HG02973 (cell line): ENCODE measurements at regions not wholly inside any gene's neighbourhood (a gene's known extent, or its start where the extent isn't known, plus 50 kb on each side); places are given as distances from the start of the nearest gene placed in this dataset.
"Not testable (repeated sequence)": the region's sequence is repeated elsewhere in the genome, so short reads cannot be mapped to it uniquely, and the experiment has no call there.

Experiments
- ATAC-seq: cut with Tn5 transposase; IDR thresholded peaks from one replicate; pipeline ENCODE4 v1.9.1; 2021; ENCODE audit warnings: moderate library complexity; ENCODE audit not compliant: unreplicated experiment

GRCh38 chr13:54261856-54262255 lies 1233.2 kb downstream of the OLFM4 start:
- no peak for ATAC-seq

- no peak for ATAC-seq
Measured at GRCh38 chr13:54263868-54264267, 1235.3 kb downstream of the OLFM4 start.

DNA sequence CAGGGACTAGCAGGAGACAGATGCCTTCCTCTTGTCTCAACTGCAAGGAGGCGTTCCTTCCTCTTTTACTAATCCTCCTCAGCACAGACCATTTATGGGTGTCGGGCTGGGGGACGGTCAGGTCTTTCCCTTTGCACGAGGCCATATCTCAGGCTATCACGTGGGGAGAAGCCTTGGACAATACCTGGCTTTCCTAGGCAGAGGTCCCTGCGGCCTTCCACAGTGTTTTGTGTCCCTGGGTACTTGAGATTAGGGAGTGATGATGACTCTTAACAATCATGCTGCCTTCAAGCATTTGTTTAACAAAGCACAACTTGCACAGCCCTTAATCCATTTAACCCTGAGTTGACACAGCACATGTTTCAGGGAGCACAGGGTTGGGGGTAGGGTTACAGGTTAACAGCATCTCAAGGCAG lies 1238.6 kb downstream of the OLFM4 start:
- not testable (repeated sequence) for ATAC-seq

GRCh38 chr13:54268013-54268695 lies 1239.5 kb downstream of the OLFM4 start:
- ATAC-seq: not testable (repeated sequence)

DNA sequence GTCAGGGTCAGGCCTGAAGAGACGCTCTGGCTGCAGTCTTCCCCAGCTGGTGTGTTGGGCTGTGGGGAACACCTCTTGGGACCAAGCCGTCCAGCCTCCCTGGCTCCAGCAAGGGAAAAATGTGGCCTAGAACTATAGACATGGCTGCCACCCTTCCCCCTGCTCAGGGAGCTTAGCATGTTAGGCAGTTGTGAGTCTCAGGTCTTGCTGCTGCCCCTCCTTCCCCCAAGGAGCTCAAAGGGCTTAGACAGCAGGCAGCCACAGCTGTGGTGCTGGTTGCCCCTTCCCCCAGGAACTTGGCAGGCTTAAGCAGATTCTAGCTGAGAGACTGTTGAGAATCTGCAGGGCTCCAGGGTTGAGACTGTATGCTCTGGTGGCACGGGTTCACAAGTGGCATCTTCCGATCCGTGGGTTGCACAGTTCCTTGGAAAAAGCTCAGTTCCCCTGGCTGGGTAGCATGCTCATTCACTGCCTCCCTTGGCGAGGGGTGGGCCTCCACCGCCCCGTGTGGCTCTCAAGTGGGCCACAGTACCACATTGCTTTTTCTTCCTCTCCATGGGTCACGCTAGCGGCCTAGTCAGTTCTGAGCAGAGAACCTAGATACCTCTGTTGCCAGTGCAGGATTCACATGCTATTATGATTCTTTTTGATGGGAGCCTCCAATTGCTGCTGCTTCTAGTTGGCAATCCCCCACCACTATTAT lies 1258.6 kb downstream of the OLFM4 start:
- ATAC-seq: no peak

- no peak for ATAC-seq
Measured at GRCh38 chr13:54301085-54301484, 1272.5 kb downstream of the OLFM4 start.

DNA sequence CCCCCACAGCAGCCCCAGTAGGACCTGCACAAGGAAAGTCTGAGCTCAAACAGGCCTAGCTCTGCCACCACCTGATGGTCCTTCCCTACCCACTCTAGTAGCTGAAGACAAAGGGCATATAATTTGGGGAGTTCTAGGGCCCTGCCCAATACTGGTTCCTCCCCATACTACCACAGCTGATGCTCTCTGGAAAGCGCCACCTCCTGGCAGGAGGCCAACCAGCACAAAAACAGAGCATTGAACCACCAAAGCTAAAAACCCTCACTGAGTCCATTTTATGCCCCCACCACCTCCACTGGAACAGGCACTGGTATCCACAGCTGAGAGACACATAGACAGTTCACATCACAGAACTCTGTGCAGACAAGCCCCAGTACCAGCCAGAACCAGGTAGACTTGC lies 1276.8 kb downstream of the OLFM4 start:
- no peak for ATAC-seq

GRCh38 chr13:54312885-54313284 lies 1284.3 kb downstream of the OLFM4 start:
- ATAC-seq: no peak

DNA sequence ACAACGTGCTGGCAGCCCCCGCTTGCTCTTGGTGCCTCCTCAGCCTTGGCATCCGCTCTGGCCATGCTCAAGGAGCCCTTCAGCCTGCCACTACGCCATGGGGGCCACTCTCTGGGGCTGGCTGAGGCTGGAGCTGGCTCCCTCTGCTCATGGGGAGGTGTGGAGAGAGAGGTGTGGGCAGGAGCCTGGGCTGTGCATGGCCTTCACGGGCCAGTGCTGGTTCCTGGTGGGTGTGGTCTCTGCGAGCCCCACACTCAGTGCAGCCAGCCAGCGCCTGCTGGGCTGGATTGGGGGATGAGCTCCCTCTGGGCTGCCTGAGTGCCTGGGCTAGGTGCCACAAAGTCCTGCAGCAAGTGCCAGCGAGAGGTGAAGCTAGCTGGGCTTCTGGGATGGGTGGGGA lies 1289.1 kb downstream of the OLFM4 start:
- no peak for ATAC-seq

- ATAC-seq: no peak
Measured at GRCh38 chr13:54337540-54337939, 1308.9 kb downstream of the OLFM4 start.

DNA sequence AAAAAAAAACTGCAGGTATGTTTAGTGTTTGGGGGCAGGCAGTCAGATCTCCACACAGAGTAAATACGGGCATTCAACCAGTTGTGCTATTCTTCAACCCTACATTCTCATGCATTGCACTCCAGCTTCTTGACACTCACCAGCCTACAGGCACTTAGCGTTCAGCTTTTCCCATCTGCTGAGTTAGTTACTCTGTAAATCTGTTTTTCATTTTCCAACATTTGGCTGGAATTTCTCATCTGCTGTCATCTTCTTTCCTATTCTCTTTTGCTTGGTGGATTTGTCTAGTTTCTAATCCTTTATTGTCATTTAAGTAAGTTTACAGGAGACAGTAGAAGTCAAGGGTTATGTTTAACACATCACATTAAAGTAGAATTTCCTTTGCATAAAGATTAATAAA lies 1318.9 kb downstream of the OLFM4 start:
- no peak for ATAC-seq

DNA sequence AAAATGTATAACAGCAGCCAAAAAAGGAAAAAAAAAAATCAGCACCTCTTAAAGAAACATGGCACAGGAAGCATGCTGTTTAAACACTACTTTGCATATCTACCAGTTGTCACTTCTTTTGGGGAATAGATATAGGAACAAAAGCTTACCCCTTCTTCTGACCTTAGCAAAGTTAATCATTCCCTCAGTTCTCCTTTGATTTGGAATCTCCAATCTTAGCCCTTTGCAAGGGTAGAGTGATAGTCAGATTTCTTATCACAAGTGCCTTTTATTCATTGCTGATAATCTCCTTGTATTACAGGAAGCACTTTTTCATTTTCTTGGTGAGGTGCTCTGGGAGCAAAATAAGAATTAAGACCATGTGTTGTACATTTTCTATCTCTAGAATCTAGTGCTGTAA lies 1327.6 kb downstream of the OLFM4 start:
- no peak for ATAC-seq

DNA sequence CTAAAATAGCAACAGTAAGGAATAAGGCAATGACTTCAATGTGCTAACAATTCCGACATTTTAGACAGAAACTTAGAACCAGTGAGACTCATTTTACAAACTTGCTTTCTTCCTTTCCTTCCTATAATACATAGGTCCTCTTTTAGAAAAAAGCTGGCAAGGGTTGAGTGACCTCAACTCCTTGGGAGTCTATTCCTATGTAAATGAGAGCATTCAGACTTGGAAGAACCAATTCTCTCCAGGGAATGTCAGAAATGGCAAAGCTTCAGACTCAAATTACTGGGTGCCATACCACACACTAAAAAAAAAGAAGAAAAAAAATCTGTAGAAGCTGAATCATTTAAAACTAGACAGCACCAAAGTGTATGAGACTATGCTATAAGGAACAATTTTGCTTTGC lies 1328.2 kb downstream of the OLFM4 start:
- no peak for ATAC-seq

DNA sequence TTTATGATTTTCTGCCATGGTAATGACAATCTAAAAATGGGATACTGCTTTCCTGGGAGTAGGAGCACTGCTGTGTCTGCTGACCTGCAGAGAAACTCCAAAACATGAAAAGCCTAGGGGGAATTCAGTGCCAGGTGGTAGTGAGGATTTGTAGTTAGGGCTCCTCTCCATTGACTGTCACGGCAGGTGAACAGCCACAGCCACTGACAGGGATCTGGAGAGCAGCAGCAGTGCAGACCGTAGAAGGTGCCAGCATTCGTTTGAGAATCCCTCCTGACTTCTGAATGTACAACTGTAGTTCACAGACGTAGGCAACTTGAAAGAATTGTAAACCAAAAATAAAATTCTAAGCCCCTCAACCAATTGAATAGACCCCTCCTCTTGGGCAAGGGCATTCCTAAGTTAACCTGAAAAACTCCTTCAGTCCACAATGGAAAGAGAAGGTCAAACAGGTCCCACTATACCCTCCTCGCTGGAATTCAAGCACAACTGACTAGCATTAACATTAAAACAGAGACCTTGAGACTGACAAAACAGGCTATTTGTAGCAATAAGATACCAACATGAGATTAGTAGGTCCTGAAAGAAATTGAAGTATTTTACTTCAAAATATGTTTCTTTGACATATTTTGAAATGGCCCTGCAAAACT lies 1328.8 kb downstream of the OLFM4 start:
- ATAC-seq: no peak

DNA sequence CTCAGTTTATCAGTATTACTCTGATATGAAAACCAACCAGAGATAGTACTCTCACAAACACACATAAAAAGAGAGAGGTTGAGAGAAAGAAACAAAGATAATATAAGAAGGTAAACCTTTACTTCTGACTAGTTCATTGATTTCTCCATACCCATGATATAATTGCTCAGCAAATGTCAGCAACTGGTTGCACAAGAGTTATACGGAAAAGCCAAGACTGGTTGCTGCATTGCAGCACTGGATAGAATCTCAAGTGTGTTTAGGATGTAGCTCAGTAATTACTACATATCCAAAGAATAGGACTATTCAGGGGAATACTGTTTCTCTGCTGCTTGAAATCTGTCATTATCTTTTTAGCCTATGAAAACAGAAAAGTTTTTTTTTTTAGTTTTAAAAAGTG lies 1332.8 kb downstream of the OLFM4 start:
- ATAC-seq: no peak

- no peak for ATAC-seq
Measured at GRCh38 chr13:54366728-54367127, 1338.1 kb downstream of the OLFM4 start.

DNA sequence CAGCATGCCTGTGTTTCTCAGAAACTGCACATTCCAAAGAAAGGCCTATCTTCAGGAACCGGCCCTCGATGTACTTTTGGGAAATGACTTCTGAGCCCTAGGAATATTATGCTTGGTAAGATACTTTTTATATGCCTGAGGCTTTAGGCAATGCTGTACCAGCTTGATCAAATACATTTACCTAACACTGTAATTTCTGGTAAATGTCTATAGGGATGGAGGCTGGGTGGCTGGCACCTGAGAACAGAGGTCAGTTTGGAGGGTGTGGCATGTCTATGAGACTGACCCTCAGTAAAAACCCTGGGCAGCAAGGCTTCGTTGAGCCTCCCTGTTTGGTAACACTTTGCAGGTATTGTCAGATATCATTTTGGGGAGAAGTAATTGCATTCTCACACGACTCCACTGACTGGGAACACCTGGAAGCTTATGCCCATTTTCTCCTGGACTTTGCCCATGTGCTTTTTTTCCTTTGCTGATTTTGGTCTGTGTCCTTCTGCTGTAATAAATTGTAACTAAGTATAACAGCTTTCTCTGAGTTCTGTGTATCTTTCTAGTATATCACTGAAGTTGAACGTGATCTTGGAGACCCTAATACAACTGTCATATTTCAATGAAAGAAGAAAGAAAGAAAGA lies 1339.1 kb downstream of the OLFM4 start:
- no peak for ATAC-seq

DNA sequence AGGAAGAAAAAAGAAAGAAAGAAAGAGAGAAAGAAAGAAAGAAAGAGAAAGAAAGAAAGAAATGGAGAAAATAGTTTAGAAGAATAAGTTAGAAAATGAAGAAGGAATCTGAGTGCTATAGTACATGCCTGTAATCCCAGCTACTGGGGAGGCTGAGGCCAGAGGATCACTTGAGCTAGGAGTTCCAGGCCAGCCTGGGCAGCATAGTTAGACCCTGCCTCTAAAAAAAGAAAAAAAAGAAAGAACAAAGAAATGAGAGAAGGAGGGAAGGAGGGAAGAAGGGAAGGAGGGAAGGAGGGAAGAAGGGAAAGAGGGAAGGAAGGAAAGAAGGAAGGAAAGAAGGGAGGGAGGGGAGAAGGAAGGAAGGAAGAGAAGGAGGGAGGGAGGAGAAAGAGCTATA lies 1339.8 kb downstream of the OLFM4 start:
- no peak for ATAC-seq

GRCh38 chr13:54373211-54373610 lies 1344.6 kb downstream of the OLFM4 start:
- no peak for ATAC-seq

DNA sequence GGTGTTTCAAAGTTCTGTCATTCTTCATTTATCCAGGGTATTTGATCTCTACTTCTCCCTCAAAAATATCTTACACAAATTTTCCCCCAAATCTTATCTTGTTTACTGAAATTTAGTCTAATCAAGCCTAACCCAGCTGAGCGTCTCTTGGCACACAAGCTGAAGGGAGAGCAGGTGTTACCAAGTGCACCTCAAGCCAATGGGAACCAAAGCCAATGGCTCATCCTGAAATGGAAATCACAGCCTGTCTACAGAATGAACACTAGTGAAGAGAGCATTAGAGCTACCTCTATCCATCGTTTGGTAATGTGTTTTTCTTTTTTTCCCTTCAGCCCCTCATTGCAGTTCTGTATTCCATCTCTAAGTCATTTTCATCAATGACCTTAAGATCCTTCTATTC lies 1350.8 kb downstream of the OLFM4 start:
- ATAC-seq: no peak

DNA sequence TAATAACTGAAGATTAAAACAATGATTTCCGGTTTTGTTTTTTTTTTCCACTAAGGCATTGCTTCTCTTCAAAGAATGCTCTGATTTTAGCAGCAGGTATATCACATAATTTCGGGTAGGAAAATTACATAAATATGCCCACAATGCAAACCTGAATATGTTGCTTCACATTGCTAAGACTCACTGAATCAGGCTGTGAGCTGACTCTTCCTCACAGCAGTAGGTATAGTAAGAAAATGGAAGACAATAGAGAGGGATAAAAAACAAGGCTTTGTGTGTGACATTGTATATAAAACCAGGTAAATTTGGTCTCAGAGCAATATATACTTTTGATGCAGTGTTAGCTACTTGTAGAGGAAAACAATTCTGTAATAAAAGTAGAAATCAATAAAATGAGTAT lies 1355.0 kb downstream of the OLFM4 start:
- no peak for ATAC-seq

- ATAC-seq: no peak
Measured at GRCh38 chr13:54387625-54388024, 1359.0 kb downstream of the OLFM4 start.
